HepG2 (cell line): ENCODE measurements at regions not wholly inside any gene's neighbourhood (a gene's known extent, or its start where the extent isn't known, plus 50 kb on each side); places are given as distances from the start of the nearest gene placed in this dataset.

ENCODE experiments used
- ATAC-seq: fragments of 200-7000 bp; cut with Tn5 transposase; 3 replicates; pipeline ENCODE4 v1.9.1; 2020; ENCODE audit warnings: mild to moderate bottlenecking, moderate library complexity
- BruUV-seq: library from RNA; stranded (reverse); fragments of 400-500 nt; replicated peaks from 2 replicates; lab custom pipeline; 2021; lab: Mats Ljungman, UMichigan
- CTCF ChIA-PET: fragments of 300-600 bp; formaldehyde crosslinking; extraction: SDS; loops from one replicate; lab custom pipeline; 2021; ENCODE audit warnings: low total read pairs, inconsistent platforms, low intra/inter-chr PET ratio; lab: Yijun Ruan, JAX
- POLR2A ChIA-PET: fragments of 350-600 bp; sonication (Branson Sonifier 250); formaldehyde crosslinking; loops from one replicate; lab custom pipeline; 2020; ENCODE audit warnings: antibody characterized with exemption, inconsistent platforms; lab: Yijun Ruan, JAX
- DNase-seq: peaks from one replicate; pipeline ENCODE4 v3.0.0-alpha.2; 2015; ENCODE audit warnings: low spot score
- FAIRE-seq: peaks from 3 replicates; lab custom pipeline; 2011; peaks lifted over from hg19 to GRCh38; lab: Jason Lieb, UNC
- H2AFZ ChIP-seq: one replicate; pipeline ENCODE4 v1.6.1; 2011; ENCODE audit warnings: low read length, inconsistent platforms
- H3K27ac ChIP-seq: fragments of 300-600 bp; 3 replicates; pipeline ENCODE4 v1.8.0; 2011; ENCODE audit warnings: mixed run types, mild to moderate bottlenecking, mixed read lengths, low read length, inconsistent platforms; ENCODE audit not compliant: insufficient read depth; ENCODE audit errors: extremely low read length
- H3K27me3 ChIP-seq, 2 experiments: fragments of 200-600 bp in 1 of 2; 2 replicates in 1 of 2; 3 replicates in 1 of 2; pipeline versions ENCODE4 v1.6.0 to v1.8.0; 2011; ENCODE audit warnings: low read length in 2 of 2, mild to moderate bottlenecking in 2 of 2, moderate library complexity in 2 of 2, inconsistent platforms in 1 of 2; ENCODE audit not compliant: insufficient read depth in 2 of 2, control insufficient read depth in 1 of 2
- H3K36me3 ChIP-seq, 2 experiments: fragments of 200-600 bp in 1 of 2; replicated peaks in 1 of 2; 2 replicates in 1 of 2; 3 replicates in 1 of 2; pipeline versions ENCODE4 v1.5.1 to v1.8.0; 2011; ENCODE audit warnings: low read length in 2 of 2, inconsistent platforms in 1 of 2; ENCODE audit not compliant: insufficient read depth in 2 of 2, control insufficient read depth in 1 of 2
- H3K4me1 ChIP-seq: 2 replicates; pipeline ENCODE4 v1.5.1; 2012; ENCODE audit warnings: low read length, inconsistent platforms; ENCODE audit not compliant: insufficient read depth
- H3K4me2 ChIP-seq: 2 replicates; pipeline ENCODE4 v1.6.0; 2011; ENCODE audit warnings: low read depth, low read length, inconsistent platforms
- H3K4me3 ChIP-seq, 3 experiments: fragments of 200-600 bp in 1 of 3; sonication (generic), shearing (Covaris generic) in 1 of 3; replicated peaks in 1 of 3; 2 replicates each; pipeline ENCODE4 v1.5.1; 2011 to 2016; ENCODE audit warnings: low read length in 3 of 3, inconsistent platforms in 2 of 3, low read depth in 2 of 3, mild to moderate bottlenecking in 2 of 3, control low read depth in 1 of 3, mixed read lengths in 1 of 3; ENCODE audit not compliant: insufficient read depth in 1 of 3
- H3K79me2 ChIP-seq: one replicate; pipeline ENCODE4 v1.6.1; 2011; ENCODE audit warnings: low read length, inconsistent platforms; ENCODE audit not compliant: insufficient read depth
- H3K9ac ChIP-seq: 2 replicates; pipeline ENCODE4 v1.6.0; 2011; ENCODE audit warnings: mild to moderate bottlenecking, low read depth, low read length, inconsistent platforms; ENCODE audit not compliant: insufficient read depth
- H3K9me3 ChIP-seq: 2 replicates; pipeline ENCODE4 v1.5.1; 2012; ENCODE audit warnings: mild to moderate bottlenecking, low read length
- H4K20me1 ChIP-seq: 2 replicates; pipeline ENCODE4 v1.6.0; 2011; ENCODE audit warnings: inconsistent platforms, mild to moderate bottlenecking, low read length, moderate library complexity; ENCODE audit not compliant: insufficient read depth
- ATF4 ChIP-seq, 2 experiments: fragments of 450-650 bp in 1 of 2; sonication (generic) in 1 of 2; formaldehyde crosslinking; IDR thresholded peaks; 2 replicates each; pipeline versions ENCODE4 v1.5.0 to v1.8.0; 2020 to 2022; ENCODE audit warnings: mild to moderate bottlenecking in 1 of 2, missing genetic modification reagents in 1 of 2
- PTBP1 ChIP-seq: fragments of 200-400 bp; formaldehyde crosslinking; IDR thresholded peaks from 2 replicates; pipeline ENCODE4 v1.6.1; 2018; ENCODE audit warnings: low read length, low read depth; ENCODE audit not compliant: poor library complexity, severe bottlenecking
- RNF219 ChIP-seq: sonication (generic); formaldehyde crosslinking; IDR thresholded peaks from 2 replicates; pipeline ENCODE4 v1.5.0; 2020; ENCODE audit warnings: mild to moderate bottlenecking, missing genetic modification reagents
- UBTF ChIP-seq: sonication (generic); formaldehyde crosslinking; IDR thresholded peaks from 2 replicates; pipeline ENCODE4 v1.4.0; 2020; ENCODE audit warnings: mild to moderate bottlenecking, missing genetic modification reagents
- ZNF17 ChIP-seq: sonication (generic); formaldehyde crosslinking; IDR thresholded peaks from 2 replicates; pipeline ENCODE4 v1.5.0; 2020; ENCODE audit warnings: mild to moderate bottlenecking, missing genetic modification reagents
- WGBS: methylation state at CpG from one replicate; pipeline ENCODE4 v1.1.6; 2017; ENCODE audit warnings: low lambda C conversion rate; 5-methylcytosine and 5-hydroxymethylcytosine counted together
- in situ Hi-C: cut with HindIII; loops from 2 replicates; pipeline ENCODE4 v1.10.0; 2017; ENCODE audit warnings: low pct_unique_long_range_greater_than_20kb; ENCODE audit not compliant: extremely low pct_ligation_motif_present
- intact Hi-C: fragments of 100-400 bp; cut with micrococcal nuclease; formaldehyde crosslinking; loops from one replicate; pipeline ENCODE4 v1.10.0; 2022; ENCODE audit not compliant: unreplicated experiment

GRCh38 chr15:61517776-61518175 is 288.7 kb upstream of the RORA start:
- BruUV-seq = no TSS peak
- TF ChIP-seq PTBP1 = no peak
- TF ChIP-seq RNF219 = no peak
- no peak for TF ChIP-seq ZNF17 (CRISPR knock-in tag)
- no peak for TF ChIP-seq UBTF
- no peak for TF ChIP-seq ATF4 (CRISPR knock-in tag; IDR thresholded peaks at IDR 0.05)
- H3K4me1 ChIP-seq = no peaks in the 10 kb centered on the region
- ATAC-seq (no peak), FAIRE-seq (no peak), DNase-seq (no peak)
- WGBS = 53% methylated on average over 3 of the region's 3 CpGs
- H3K27ac ChIP-seq = no peak overlapping the region
- H3K79me2 ChIP-seq = no peaks in the 10 kb centered on the region
- H3K27me3 ChIP-seq = no peaks in the 10 kb centered on the region
- no peak overlapping the region for H3K4me2 ChIP-seq
- H3K9me3 ChIP-seq = no peaks in the 10 kb centered on the region
- H3K4me3 ChIP-seq = no peak overlapping the region
- intact Hi-C loops (no loop called here), in situ Hi-C loops (no loop called here)
- ChIA-PET POLR2A (no interaction called here), CTCF (no interaction called here)
- no peaks in the 10 kb centered on the region for H3K36me3 ChIP-seq
- H4K20me1 ChIP-seq = no peaks in the 10 kb centered on the region
- no peak overlapping the region for H2AFZ ChIP-seq
- no peak overlapping the region for H3K9ac ChIP-seq
